A673 (cell line): ENCODE measurements at regions not wholly inside any gene's neighbourhood (a gene's known extent, or its start where the extent isn't known, plus 50 kb on each side); places are given as distances from the start of the nearest gene placed in this dataset.

Experiments used
- BruUV-seq: library from RNA; stranded (reverse); fragments of 400-500 nt; replicated peaks from 2 replicates; lab custom pipeline; 2021; lab: Mats Ljungman, UMichigan
- CTCF ChIA-PET: fragments of 300-600 bp; sonication (Branson Sonifier 250); formaldehyde crosslinking; loops from one replicate; lab custom pipeline; 2022; ENCODE audit warnings: antibody characterized with exemption; lab: Charles Lee
- POLR2A ChIA-PET: fragments of 300-600 bp; sonication (Branson Sonifier 250); formaldehyde crosslinking; loops from one replicate; lab custom pipeline; 2022; ENCODE audit warnings: antibody characterized with exemption; ENCODE audit not compliant: low non-redundant PET; lab: Charles Lee
- DNase-seq: peaks from one replicate; pipeline ENCODE4 v3.0.0-alpha.2; 2015; ENCODE audit warnings: low spot score
- H3K27ac ChIP-seq: fragments of 200-600 bp; sonication (generic); 2 replicates; pipeline ENCODE4 v1.5.1; 2016; ENCODE audit warnings: mixed run types, low read depth, mild to moderate bottlenecking, mixed read lengths, antibody characterized with exemption, low read length; ENCODE audit not compliant: poor library complexity, severe bottlenecking
- H3K27me3 ChIP-seq: fragments of 200-600 bp; sonication (generic); replicated peaks from 2 replicates; pipeline ENCODE4 v1.6.1; 2017; ENCODE audit warnings: mixed run types, low read depth, mild to moderate bottlenecking, mixed read lengths, antibody characterized with exemption, low read length; ENCODE audit not compliant: insufficient read depth, poor library complexity
- H3K36me3 ChIP-seq: fragments of 200-600 bp; sonication (generic); 2 replicates; pipeline ENCODE4 v1.6.1; 2016; ENCODE audit warnings: mixed run types, mild to moderate bottlenecking, mixed read lengths, antibody characterized with exemption, low read length; ENCODE audit not compliant: insufficient read depth, poor library complexity, severe bottlenecking
- H3K4me1 ChIP-seq: fragments of 200-600 bp; sonication (generic); 2 replicates; pipeline ENCODE4 v1.6.1; 2017; ENCODE audit warnings: mixed run types, mild to moderate bottlenecking, mixed read lengths, antibody characterized with exemption, low read length; ENCODE audit not compliant: insufficient read depth, poor library complexity, severe bottlenecking
- H3K4me3 ChIP-seq: fragments of 200-600 bp; sonication (generic); 2 replicates; pipeline ENCODE4 v1.5.1; 2016; ENCODE audit warnings: low read depth, mixed run types, mild to moderate bottlenecking, mixed read lengths, low read length; ENCODE audit not compliant: poor library complexity, severe bottlenecking
- H3K9me3 ChIP-seq: fragments of 200-600 bp; sonication (generic); 2 replicates; pipeline ENCODE4 v1.6.1; 2016; ENCODE audit warnings: mixed run types, low read depth, mild to moderate bottlenecking, mixed read lengths, antibody characterized with exemption, low read length; ENCODE audit not compliant: poor library complexity, severe bottlenecking
- CTCF ChIP-seq: fragments of 300-800, 200-600 bp; sonication (generic); conservative IDR thresholded peaks from 2 replicates; pipeline ENCODE4 v1.5.1; 2017; ENCODE audit warnings: low read depth, mild to moderate bottlenecking, antibody characterized with exemption, low read length, moderate library complexity, mixed read lengths
- EZH2 ChIP-seq: fragments of 200-600 bp; sonication (generic); IDR thresholded peaks from 2 replicates; pipeline ENCODE4 v1.6.1; 2017; ENCODE audit warnings: borderline replicate concordance, low read depth, mild to moderate bottlenecking, mixed read lengths, antibody characterized with exemption, low read length; ENCODE audit not compliant: poor library complexity, severe bottlenecking
- intact Hi-C: fragments of 100-400 bp; cut with micrococcal nuclease; formaldehyde crosslinking; loops from one replicate; pipeline ENCODE4 v1.10.0; 2022; ENCODE audit not compliant: unreplicated experiment

DNA sequence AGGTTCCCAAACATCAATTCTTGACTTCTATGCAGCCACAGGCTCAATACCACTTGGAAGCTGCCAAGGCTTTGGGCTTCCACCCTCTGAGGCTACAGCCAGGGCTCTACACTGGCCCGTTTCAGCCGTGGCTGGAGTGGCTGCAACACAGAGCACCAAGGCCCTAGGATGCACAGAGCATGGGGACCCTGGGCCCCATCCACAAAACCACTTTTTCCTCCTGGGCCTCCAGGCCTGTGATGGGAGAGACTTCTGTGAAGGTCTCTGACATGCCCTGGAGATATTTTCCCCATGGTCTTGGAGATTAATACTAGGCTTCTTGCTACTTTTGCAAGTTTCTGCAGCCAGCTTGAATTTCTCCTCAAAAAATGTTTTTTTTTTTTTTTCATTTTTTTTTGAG lies 655.4 kb upstream of the ZP4 start:
- POLR2A ChIA-PET: no interaction called here
- Histone ChIP-seq H3K9me3 (no peaks in the 10 kb centered on the region), H3K36me3 (no peaks in the 10 kb centered on the region), H3K27me3 (no peaks in the 10 kb centered on the region), H3K4me1 (no peaks in the 10 kb centered on the region), H3K27ac (no peak overlapping the region), H3K4me3 (no peak overlapping the region)
- TF ChIP-seq EZH2 (no peak), CTCF (no peak)
- BruUV-seq: no TSS peak
- CTCF ChIA-PET: no interaction called here
- intact Hi-C loops: no loop called here
- no peak for DNase-seq

- Histone ChIP-seq H3K27ac (no peak overlapping the region), H3K4me3 (no peak overlapping the region), H3K27me3 (no peaks in the 10 kb centered on the region), H3K4me1 (no peaks in the 10 kb centered on the region), H3K9me3 (no peaks in the 10 kb centered on the region), H3K36me3 (no peaks in the 10 kb centered on the region)
- ChIA-PET CTCF (no interaction called here), POLR2A (no interaction called here)
- no TSS peak for BruUV-seq
- no peak for DNase-seq
- intact Hi-C loops: no loop called here
- no peak for TF ChIP-seq EZH2
- TF ChIP-seq CTCF: no peak
Observed at GRCh38 chr1:238537641-238538040, 646.9 kb upstream of the ZP4 start.

DNA sequence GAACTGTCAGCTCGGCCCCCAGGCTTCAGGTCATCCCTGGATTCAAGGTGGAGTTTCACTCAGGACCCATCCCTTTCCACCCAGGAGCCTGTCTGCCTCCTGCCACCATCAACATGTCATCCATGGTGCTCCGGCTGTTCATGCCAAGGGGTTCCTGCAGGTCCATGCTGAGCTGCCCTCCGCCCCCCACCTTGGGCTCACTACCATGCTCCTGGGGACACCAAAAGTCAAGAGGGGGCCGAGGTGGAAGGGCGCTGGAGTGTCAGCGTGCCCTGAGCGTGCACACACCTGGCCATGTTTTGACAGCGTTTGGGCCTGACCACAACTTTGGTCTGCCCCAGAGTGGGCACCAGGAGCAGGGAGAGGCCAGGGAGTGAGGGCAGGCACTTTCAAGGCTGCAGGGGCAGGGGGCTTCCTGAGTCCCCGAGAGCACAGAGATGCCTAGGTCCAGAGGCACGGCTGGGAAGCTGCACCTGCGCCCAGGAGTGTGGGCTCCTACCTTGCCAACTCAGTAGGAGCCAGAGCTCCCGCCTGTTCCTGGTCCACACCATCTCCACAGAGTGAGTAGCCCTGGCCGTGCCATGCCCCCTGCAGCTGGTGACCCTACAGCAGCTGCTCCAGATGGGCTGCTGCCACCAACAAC lies 639.6 kb upstream of the ZP4 start:
- intact Hi-C loops: no loop called here
- no TSS peak for BruUV-seq
- Histone ChIP-seq H3K9me3 (no peaks in the 10 kb centered on the region), H3K36me3 (no peaks in the 10 kb centered on the region), H3K27me3 (no peaks in the 10 kb centered on the region), H3K4me3 (no peak overlapping the region), H3K27ac (no peak overlapping the region), H3K4me1 (no peaks in the 10 kb centered on the region)
- TF ChIP-seq CTCF (no peak), EZH2 (no peak)
- ChIA-PET CTCF (no interaction called here), POLR2A (no interaction called here)
- DNase-seq: no peak
